Omental fat pad (tissue), 3 donors: ENCODE measurements at regions not wholly inside any gene's neighbourhood (a gene's known extent, or its start where the extent isn't known, plus 50 kb on each side); places are given as distances from the start of the nearest gene placed in this dataset.

Experiments
- ATAC-seq: fragments of 150-250 bp; one replicate; pipeline ENCODE4 v1.9.1; 2016; ENCODE audit warnings: mild to moderate bottlenecking, moderate library complexity; ENCODE audit not compliant: low FRiP score
- DNase-seq: peaks from one replicate; pipeline ENCODE4 v3.0.0-alpha.2; 2019; ENCODE audit warnings: low spot score
- CTCF ChIP-seq, 3 donors: fragments of 450-650 bp; IDR thresholded peaks; one replicate each; pipeline ENCODE4 v1.5.1; 2016 to 2017; ENCODE audit warnings: antibody characterized with exemption in 3 of 3, mild to moderate bottlenecking in 3 of 3, moderate library complexity in 2 of 3

GRCh38 chr6:74654296-74654695, 551.6 kb downstream of the COL12A1 start:
- DNase-seq = no peak
- TF ChIP-seq CTCF (IDR thresholded peaks at IDR 0.05) = no peak
- ATAC-seq = no peak

GRCh38 chr6:74651948-74652842, 553.7 kb downstream of the COL12A1 start:
- DNase-seq (no peak), ATAC-seq (no peak)
- no peak for TF ChIP-seq CTCF (IDR thresholded peaks at IDR 0.05)

- no peak for ATAC-seq
- TF ChIP-seq CTCF (IDR thresholded peaks at IDR 0.05) = no peak
Measured at GRCh38 chr6:74650668-74651067, 555.2 kb downstream of the COL12A1 start.

GRCh38 chr6:74646461-74646860, 559.4 kb downstream of the COL12A1 start:
- TF ChIP-seq CTCF (IDR thresholded peaks at IDR 0.05) = no peak
- no peak for ATAC-seq
- no peak for DNase-seq

More at GRCh38 chr6:74650668-74651067, 555.2 kb downstream of the COL12A1 start:
- no peak for DNase-seq

GRCh38 chr6:74645108-74645849, 560.6 kb downstream of the COL12A1 start:
- DNase-seq (no peak), ATAC-seq (no peak)
- no peak for TF ChIP-seq CTCF (IDR thresholded peaks at IDR 0.05)

GRCh38 chr6:74642101-74642500, 563.8 kb downstream of the COL12A1 start:
- DNase-seq (no peak), ATAC-seq (no peak)
- no peak for TF ChIP-seq CTCF (IDR thresholded peaks at IDR 0.05)
